HG03571 (cell line): ENCODE measurements at regions not wholly inside any gene's neighbourhood (a gene's known extent, or its start where the extent isn't known, plus 50 kb on each side); places are given as distances from the start of the nearest gene placed in this dataset.

ENCODE experiments used
- ATAC-seq: cut with Tn5 transposase; IDR thresholded peaks from one replicate; pipeline ENCODE4 v1.9.1; 2021; ENCODE audit not compliant: unreplicated experiment

DNA sequence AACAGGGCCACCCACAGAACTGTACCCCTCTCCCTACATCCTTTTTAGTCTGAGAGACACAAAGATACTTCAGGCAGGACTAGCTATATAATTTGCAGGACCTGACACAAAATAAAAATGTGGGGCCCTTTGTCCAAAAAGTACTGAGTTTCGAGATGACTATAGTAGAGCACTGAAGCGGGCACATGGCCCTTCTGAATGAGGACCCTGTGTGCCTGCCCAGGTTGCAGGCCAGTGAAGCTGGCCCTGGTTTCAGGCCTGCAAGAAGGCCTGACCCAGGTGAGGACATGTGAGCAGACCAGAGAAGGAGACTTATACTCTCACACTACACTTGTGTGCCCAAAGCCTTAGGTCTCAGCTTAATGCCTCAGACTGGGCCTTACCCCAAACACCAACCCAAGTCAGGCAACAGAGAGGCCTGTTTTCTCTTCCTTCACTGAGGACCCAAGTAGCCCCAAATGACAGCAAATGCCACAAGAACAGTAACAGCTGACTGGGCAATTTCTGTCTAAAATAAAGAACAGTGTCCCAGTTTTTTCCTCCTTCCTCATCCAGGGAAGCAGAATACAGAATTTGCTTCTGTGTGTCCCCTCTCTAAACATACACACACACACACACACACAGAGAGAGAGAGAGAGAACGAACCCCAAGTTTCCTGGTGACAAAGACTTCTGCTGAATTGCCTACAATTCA is 100.9 kb upstream of the ARHGEF3 start:
- no peak for ATAC-seq

DNA sequence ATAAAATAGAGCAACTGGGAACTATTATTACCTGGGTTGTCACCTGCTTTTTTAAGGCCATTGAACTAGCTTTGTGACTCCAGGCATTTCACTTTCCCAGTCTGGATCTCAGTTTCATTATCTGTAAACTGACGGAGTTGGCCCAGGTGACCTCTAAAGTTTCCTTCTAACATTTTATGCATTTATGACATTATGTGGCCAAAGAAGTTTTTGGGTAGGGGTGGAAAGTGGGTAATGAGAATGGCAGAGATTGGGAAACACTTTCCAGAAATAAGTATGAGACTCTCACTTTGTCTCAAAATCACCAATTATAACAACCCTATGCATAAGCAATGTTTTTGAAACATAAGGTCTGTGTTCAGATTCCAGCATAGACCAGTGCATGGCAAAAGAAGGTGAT is 99.1 kb upstream of the ARHGEF3 start:
- ATAC-seq = no peak

- no peak for ATAC-seq
Observed at GRCh38 chr3:56899851-56900250, 98.1 kb upstream of the ARHGEF3 start.

DNA sequence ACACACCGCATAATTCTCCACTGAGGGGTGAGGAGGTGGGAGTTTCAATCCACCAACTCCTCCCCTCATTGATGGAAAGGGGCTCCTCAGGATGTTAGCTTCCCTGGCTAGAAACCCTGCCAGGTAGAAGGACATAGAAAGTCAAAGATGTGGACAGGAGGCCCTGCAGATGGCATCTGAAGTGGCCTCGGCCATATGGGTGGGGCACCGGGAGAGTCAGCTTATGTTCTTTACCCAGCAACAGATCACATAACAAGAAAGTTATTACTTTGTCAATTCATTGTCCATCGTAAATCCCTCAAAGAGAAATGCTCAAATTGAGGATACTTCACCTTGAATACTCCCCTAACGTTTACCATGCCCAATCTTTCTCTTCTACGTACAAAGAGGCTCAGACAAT is 97.3 kb upstream of the ARHGEF3 start:
- no peak for ATAC-seq

- ATAC-seq = no peak
Observed at GRCh38 chr3:56896357-56896756, 94.6 kb upstream of the ARHGEF3 start.

DNA sequence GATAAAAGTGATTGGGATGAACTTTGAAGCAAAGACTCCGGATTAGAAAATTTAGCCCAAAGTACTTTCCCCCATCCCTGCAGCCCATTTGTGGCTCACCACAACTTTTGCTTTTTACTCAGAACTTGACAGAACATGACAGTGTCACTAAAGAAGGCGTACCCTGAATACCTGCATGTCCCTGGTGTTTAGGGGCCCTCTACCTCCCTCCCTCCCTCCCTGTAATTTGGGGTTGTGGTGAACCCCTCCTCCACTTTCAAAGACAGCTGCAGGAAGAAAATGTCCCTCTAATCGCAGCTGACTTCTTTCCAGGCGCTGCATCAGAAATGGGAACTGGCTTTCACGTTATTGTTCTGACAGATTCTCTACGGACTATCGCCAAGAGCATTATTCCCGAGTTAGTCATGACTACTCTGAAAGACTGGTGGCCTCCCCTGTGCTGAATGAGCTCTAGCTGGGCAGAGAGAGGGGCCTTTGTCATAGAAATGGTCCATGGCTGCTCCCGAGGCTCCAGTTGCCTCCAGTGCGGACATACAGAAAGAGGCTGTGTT is 93.2 kb upstream of the ARHGEF3 start:
- peak; percentile 80 for ATAC-seq

- ATAC-seq = no peak
Observed at GRCh38 chr3:56890448-56891091, 88.8 kb upstream of the ARHGEF3 start.

GRCh38 chr3:56889131-56889530 is 87.4 kb upstream of the ARHGEF3 start:
- no peak for ATAC-seq

- no peak for ATAC-seq
Observed at GRCh38 chr3:56887402-56888025, 85.8 kb upstream of the ARHGEF3 start.

- ATAC-seq = no peak
Observed at GRCh38 chr3:56886314-56886713, 84.6 kb upstream of the ARHGEF3 start.

DNA sequence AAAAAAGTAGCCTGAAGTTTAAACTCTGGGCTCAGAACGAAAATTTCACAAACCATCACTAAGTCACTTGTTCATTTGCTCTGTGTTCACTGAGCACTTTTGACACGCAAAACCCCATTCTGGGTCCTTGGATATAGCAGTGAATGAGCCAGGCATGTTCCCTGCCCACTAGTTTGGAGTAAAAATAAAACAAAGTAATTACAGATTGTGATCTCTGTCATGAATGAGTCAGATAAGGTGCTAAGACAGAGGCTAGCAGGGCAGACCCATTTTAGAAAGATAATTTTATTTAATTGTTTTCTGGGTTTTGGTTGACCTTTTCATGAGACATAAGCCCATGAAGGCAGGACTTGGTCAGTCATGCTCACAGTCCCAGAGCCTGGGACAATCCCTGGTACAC is 84.1 kb upstream of the ARHGEF3 start:
- ATAC-seq = no peak

DNA sequence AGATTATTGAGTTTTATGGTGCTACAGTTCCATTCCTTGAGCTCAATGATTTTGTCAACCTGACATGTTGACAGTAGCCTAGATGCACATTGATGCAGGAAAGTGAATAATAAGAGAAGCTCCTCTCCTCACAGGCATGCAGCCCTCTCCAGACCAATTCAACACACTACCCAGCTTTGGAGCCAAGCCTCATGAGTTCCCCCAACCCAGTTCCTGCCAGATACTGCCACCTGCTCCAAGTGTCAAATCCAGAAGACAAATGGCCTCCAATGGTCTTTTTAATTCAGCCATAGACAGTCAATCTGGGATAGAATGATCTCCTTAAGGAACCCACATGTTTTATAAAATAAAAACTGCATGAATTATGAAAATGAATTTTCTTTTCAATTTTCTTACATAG is 83.7 kb upstream of the ARHGEF3 start:
- ATAC-seq = no peak

DNA sequence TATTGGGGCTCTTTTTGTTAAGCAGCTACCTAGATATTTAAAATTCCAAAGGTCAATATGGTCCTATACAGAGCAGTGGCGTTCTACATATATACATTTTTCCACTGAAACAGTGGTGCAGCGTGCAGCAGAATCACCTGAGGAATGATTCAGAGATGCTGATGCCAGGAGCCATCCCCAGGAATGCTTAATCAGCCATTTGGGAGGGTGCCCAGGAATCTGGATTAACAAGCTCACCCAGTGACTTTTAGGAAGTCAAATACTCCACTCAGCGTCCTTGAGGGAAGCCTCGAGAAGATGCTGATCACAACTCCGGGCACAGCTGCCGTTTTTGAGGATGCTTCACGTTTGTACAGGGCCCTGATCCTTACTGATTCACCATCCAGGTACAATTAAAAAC is 82.6 kb upstream of the ARHGEF3 start:
- no peak for ATAC-seq

GRCh38 chr3:56883828-56884227 is 82.1 kb upstream of the ARHGEF3 start:
- no peak for ATAC-seq

- no peak for ATAC-seq
Observed at GRCh38 chr3:56882896-56883295, 81.1 kb upstream of the ARHGEF3 start.

DNA sequence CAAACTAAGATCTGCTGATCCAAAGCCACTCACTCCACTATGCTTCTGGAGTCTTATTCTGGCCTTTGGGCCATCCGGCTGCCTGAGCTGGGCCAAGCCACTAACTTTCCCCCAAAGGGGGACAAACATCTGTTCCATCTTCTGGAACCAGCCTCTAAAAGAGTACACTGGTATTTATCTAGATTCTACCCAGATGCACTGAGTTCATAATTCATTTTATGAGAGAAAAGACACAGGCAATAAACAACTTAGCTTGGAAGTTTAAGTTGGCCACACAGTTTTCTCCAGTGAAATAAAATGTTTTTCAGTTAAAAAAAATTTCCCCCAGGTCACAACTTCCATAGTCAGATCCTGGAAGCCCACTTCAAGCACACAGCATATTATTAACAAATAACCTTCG is 80.1 kb upstream of the ARHGEF3 start:
- no peak for ATAC-seq

DNA sequence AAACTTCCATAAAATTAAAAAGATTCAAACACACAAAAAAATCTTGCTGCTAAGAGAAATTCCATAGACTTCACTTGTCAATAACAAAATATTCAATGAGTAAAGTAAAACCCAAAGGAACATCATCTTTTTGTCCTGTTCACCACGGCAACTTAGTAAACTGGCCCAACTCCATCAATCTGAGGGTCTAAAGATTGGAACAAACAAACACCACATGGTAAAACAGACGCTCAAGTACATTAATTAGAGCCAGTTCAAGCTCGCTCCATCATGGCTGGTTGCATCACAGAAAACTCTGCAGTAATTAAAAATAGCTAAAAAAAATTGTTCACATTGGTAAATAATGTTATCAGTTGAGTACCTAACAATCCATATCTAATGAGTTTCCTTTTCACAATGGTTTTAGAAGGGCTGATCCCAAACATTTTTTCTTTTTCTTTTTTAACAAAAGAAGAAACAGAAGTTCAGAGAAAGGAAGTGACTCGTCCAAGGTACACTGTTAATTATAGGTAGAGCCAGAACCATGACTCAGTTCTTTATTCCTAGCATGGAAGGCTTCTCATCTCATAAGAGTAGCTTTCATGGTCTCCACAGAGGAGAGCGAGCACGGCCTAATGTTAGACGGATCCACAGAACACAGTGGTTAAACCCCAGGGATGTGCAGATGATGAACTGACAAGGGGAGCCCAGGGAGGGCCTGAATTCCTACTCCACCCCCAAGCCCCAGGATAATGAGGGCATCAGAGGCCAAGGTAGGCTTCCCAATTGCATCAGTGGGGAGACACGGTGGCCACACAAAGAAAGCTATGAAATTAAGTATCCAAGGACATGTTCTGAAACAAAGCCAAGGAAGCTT is 79.2 kb upstream of the ARHGEF3 start:
- no peak for ATAC-seq

GRCh38 chr3:56879436-56880215 is 77.9 kb upstream of the ARHGEF3 start:
- no peak for ATAC-seq

DNA sequence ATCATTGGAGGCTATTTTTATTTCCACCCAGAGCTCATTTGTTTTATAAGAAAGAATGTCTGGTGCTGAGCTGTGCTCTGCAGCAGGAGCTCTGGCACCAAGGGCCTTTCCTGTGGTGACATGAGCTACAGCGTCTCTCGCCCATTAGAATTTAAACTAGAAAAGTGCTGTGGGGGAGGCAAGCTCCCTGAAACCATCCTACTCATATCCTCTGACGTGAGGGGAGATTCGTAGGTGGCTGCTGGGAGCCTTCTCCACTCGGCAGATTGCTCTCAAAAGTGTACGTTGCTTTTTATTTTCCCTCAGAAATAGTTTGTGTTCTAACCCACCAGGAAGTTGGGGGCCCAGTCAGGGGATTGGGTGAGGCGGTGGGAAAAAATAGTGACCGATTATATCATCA is 76.3 kb upstream of the ARHGEF3 start:
- ATAC-seq = no peak

DNA sequence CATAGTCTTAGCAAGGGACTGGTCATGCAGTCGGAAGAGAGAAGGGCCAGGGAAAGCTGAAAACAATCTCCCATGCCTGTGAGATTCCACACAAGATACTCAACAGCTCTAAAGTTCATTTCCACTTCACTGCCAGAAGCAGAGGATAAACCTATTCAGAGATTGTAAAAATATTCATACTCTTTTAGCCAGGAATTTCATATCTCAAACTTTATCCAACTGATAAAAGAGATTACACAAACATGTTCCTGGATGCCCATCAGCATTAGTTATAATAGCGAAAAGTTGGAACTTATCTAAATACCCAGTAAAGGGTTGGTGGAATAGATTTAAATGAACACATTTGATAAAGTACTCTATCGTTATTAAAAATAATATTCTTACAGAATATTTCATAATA is 75.2 kb upstream of the ARHGEF3 start:
- no peak for ATAC-seq

- ATAC-seq = no peak
Observed at GRCh38 chr3:56874269-56874668, 72.5 kb upstream of the ARHGEF3 start.
